HG03565 (cell line): ENCODE measurements at regions not wholly inside any gene's neighbourhood (a gene's known extent, or its start where the extent isn't known, plus 50 kb on each side); places are given as distances from the start of the nearest gene placed in this dataset.
"Not testable (repeated sequence)": the region's sequence is repeated elsewhere in the genome, so short reads cannot be mapped to it uniquely, and the experiment has no call there.

Experiments
- ATAC-seq: cut with Tn5 transposase; IDR thresholded peaks from one replicate; pipeline ENCODE4 v1.9.1; 2021; ENCODE audit warnings: mild to moderate bottlenecking, moderate library complexity; ENCODE audit not compliant: unreplicated experiment

DNA sequence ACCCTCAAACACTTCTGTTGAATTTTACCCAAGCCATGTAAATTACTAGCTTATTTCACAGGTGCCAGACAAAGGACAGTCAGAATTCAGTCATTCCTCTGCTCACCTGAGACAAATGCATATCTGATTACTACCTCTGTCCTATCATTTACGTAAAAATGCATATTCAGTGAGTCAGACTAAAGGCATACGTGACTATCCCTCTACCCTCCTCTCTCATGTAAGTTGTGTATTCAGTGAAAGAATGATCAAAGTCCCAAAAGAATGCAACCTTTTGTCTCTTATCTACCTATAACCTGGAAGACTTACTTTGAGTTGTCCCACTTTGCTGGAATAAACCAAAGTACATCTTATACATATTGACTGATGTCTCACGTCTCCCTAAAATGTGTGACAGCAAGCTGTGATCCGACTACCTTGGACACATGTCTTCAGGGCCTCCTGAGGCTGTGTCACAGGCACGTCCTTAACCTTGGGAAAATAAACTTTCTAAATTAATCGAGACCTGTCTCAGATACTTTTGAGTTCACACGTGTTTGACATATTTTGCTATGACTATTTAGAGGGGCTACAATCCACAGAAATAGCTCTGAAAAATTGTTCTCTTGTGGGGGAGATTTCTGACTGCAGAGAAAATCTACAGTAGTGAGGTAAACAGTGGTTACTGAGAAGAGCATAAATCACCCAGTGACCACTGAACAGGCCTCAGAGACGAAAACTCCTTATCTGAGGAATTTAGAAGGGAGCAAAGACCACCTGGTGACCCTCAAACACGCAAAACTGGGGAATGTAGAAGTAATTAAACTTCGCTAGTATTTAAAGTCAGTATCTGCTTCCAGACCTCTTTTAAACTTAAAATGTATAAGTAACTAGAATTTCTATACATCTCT lies 1575.8 kb downstream of the STIM2 start:
- no peak for ATAC-seq

DNA sequence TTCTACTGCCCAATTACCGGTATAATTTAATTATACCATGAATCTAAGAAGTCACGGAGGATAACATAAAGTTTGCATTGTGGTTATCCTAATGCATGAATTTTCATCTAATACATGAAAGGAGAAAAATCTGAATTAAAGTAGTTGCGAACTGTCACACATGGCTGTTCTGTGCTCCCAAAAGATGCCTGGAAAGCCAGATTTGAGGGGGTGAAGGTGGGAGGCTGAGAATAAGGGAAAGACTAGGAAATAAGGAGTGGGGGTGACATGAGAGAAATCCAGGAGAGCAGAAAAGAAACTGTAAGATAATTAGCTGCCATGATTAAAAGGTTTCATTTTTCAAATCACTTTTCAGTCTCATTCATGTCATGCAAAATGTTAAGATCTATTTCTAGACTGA lies 1582.7 kb downstream of the STIM2 start:
- no peak for ATAC-seq

DNA sequence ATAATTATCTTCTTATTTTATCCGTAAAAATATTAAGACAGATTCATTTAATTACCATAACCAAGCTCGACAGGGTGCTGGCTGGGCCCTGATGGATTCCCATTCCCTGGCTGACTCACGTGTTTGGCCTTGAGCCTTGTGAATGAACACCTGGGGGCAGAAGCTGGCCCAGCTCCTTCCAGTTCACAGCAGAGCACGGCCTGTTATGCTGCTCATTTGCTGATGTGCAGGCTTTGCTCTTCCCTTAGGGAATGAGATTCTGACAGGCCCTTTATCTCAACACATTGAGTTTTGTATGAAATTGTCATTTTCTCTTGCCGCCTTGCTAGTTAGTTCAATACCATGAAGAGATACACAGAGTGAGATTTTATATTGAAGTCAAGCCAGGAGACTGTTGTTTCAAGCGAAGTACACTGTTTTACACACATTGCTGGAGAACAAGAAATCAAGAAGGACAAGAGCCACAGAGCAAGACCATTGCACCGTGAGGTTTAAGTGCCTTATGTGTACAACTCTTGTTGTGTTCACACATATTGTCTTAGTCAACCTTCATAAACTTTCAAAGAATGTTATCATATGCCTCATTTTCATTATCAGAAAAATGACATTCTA lies 1583.3 kb downstream of the STIM2 start:
- no peak for ATAC-seq

DNA sequence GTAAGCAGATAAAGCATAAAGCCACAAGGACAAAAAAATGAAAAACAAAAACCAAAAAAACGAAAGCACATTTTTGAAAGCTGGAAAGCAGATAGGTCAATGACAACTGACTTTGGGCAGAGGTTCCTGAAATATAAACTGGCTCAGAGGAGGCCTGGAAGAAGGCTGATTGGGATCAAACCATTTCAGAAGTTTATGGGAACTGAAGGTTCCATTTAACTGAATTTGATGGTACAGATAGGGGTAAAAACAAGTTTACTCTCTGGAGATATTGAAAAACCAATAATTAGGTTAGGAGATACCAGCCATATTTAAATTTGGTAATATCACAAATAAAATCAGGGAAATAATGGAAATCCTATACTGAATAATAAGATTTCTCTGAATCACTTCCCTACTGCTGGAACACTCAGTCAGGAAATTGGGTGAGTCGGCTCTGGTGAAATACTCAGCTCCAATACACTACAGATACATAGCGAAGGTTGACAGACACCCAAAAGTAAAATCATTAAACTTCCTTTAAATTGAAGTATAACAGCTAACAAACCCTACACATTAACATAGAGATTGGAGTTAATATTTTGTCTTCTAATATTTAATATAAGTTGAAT lies 1584.3 kb downstream of the STIM2 start:
- no peak for ATAC-seq

DNA sequence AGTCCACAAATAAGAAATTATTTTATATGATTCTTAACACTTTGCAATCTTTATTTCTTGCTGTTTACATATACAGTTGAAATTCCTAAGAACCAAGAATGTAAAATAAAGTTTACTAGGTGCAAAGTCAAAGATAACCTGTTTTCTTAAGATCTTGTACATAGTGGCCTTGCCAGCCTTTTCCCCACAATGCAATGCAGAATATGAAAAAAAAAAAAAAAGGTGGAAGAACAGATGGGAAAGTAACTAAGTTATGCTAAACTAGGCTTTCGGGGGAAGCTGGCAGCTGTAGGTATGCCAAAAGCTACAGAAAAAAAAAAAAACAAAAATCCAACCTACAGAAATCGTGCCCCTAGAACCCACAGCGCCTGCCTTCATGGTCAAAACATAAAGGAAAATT lies 1588.4 kb downstream of the STIM2 start:
- ATAC-seq, result no peak

DNA sequence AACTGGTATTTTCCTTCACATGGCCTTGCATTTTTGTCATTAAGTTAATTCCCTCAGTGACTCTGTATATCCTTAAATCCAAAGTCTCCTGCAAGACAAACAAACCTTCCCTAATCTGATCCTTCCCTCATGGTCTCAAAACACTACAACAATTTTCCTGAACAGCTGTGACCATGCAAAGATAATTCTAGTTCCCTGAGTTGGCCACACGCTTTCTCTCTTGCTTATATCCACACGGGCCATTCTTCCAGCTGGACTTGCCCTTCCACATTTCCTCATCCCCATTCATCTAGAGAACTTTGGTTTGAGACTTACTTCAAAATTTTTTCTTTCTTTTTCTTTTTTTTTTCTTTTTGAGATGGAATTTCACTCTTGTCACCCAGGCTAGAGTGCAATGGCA lies 1590.7 kb downstream of the STIM2 start:
- no peak for ATAC-seq

DNA sequence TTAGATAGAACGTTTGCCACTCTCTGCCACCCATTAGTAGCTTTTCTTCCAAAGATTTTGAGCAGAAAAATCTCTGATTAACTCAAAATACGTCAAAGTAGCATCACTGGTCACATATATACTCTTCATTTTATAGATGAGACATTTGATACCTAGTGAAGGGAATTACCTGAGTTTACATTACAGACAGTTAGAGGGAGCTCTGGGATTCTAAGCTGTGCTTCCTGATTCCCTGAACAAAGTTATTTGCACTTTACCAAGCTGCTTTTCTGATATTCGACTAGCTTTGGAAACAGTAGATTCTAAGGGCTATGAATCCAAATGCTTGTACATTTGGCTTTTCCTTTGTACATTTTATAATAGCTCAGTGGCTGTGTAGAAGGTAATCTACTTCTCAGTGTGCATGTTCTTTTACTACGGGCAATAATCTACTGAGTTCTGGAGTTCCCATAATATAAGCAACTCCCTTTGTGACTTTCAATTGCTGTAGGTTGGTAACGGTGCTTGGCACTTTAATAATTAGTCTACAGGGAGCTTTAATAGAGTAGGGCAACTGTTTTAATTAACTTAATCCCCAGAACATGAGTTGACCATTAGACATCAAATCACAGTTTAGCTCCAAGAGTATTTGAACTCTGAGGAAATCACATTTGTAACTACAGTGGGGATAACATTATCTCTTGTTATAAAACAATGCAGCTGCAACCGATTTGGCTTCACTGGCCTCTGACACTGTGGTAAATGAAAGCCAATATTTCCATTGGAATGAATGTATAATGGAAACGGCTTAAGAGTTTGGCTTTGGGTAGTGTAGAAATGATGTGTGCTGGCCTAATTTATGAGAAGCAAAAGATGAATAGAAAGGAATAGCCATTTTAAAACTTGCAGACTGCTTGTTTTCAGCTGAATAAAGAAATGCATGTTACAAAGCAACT lies 1602.4 kb downstream of the STIM2 start:
- ATAC-seq, result no peak

DNA sequence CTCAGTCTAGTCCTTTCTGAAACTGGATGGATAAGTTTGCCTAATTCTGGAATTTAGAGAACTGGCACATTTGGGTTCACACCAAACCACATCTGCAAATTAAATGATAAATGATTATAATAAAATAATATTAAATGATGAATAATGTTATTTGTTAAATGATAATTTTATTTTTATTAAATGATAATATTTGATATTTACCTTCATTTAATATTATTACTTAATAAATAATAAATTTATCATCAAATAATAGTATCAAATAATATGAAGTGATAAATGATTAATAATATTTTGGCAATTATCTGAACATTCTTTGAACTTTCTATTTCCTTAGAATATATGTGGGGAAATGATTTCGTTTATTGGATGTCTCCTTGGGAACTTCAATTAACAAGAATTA lies 1604.2 kb downstream of the STIM2 start:
- ATAC-seq, result no peak

DNA sequence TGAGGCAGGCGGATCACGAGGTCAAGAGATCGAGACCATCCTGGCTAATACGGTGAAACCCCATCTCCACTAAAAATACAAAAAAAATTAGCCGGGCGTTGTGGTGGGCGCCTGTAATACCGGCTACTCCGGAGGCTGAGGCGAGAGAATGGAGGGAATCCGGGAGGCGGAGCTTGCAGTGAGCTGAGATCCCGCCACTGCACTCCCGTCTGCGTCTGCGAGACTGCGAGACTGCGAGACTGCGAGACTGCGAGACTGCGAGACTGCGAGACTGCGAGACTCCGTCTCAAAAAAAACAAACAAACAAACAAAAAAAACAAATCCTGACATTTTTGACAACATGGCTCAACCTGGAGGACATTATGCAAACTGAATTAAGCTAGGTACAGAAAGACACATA lies 1606.2 kb downstream of the STIM2 start:
- ATAC-seq, result not testable (repeated sequence)

DNA sequence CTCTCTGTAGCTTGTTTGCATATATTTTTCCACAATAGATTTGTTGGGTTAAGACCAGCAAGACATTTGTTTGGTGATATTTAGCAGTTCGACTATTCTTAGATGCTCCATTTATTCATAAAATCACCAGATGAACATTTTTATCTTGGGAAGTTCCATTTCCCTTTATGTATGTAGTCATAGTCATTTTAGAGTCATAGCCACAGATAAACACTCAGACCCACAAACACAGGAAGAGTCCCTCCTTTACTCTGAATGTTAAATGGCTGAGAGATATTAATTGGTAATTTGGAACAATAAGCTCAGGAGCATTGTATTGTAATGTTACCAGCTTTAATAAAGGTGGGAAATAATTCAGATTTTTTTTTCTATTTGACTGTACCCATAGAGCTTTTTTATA lies 1608.7 kb downstream of the STIM2 start:
- no peak for ATAC-seq

DNA sequence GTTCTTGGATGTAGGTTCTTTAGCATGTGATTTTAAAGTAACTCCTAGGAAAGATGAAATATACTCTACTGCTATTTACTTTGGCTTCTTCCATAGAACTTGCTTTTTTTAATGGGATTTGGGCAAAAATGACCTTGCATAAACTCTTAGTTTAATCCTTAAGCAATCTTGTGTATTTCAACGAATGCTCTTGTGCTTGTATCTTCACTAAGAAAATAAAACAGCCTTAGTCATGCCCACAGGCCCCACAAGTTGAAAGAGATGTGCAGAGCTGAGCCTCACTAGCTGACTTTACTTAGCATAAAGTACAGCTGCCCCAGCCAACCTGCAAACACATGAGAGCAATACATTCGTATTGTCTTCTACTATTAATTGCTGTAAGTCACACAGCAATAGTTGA lies 1609.2 kb downstream of the STIM2 start:
- ATAC-seq, result no peak

DNA sequence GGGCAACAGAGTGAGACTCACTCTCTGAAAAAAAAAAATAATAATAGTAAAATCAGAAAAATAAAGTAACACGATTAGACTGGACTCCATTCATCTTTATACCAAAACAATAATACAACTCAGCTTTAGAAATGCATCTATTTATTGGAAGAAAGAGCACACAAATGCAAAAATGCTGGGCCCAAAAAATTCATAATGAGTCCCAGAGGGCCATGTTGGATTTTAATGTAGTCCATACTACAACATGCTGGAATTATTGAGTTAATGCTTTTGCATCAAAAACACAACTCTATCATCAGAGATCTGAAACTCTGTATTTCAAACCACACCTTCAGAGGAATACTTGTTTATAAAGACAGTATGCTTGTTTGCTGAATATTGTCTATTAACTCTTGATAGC lies 1614.7 kb downstream of the STIM2 start:
- ATAC-seq, result no peak

DNA sequence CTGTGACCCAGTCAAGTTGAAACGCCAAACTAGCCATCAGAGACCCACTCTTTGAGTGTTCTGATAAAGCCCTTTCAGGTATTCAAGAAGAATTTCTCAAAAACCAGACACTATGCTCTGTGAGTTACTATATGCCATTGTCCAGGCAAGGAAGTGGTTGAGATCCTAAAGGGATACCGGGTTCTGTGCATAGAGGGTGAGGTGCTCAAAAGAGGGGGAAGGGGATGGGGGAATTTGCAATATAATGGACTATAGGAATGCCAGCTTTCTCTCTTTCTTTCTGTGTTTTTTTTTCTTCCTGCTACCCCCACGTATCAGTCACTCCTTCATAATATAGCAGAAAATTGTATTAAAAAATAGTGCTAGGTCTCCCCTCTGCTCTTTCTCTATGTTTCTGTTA lies 1619.0 kb downstream of the STIM2 start:
- ATAC-seq, result no peak

DNA sequence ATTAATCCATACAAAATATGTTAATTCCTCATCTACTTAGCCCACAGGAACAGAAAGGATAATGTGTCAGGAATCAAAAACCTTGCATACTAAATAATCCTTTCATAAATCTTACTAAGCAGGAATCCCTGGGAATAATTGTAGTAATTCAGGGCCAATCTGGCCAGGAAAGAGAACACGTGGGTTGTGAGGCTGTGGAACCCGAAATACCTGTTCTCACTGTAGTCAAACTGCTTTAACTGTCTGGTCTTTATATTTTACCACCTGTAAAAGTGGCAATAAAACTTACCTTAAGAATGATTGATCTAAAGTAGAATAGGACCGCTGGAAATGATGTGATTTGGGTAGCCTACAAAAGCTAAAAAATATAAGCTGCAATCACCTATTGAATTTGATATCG lies 1620.9 kb downstream of the STIM2 start:
- ATAC-seq, result no peak

DNA sequence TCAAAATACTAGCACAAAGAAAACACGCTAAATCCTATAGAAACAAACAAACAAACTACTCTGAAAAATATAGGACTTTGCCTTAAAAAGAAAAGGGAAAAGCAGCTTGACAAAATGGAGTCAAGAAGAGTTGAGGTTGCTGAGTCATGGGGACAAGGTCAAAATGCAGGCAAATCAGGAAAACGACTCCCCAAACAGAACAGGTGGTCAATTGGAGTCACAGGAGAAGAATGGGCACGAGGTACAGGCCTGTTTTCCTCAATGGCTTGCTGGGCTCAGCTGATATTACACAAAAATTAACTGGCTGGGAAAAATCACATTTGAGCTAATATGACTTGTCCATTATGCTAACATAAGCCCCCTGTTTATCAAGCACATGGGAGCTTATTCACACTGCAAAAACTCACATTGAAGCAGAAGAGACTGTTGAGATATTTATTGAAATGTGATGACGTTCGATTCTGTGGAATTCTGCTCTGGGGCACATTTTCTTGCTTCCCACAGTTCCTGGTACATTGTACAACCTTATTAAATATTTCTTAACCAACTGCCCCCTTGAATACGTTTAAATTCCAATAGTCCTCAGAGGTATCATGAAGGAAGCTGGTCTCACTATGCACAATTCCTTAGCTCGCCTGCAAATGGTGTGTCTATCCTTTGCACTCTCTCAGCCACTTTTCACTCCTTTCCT lies 1622.1 kb downstream of the STIM2 start:
- ATAC-seq, result no peak

DNA sequence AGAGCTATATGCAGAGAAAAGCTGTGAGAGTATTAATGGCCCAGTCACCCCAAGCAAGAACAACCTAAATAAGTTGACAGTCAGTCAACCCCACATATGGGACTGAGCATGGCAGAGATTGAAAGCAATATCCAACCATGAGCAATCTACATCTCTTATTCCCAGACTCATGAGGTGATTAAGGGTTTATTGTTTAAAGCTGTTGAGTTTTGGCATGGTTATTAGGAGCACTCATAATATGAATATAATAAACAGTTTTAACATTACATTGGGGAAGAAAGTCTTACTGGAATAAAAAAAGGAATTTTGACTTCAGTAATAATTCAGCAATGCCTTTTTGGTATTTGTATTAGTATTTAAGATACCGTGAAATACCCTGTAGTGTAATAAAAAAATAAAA lies 1627.4 kb downstream of the STIM2 start:
- ATAC-seq, result no peak

DNA sequence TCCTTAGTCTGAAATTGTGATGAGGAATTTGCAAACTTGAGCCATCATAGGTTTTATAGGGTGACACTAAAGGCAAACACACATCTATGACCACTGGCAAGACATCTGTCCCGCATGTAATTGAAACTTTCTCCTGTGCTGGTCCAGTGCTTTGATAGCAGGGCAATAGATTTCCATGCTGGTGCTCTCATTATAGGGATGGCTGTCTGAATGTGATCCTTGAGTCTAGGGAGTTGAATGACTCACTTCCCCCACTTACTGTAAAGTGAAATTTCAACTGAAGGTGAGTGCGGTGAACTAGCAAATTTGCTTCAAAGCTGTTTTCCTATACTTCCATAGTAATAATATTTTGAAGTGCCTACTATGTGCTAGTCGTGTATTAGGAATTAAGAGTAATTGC lies 1630.0 kb downstream of the STIM2 start:
- ATAC-seq, result no peak

DNA sequence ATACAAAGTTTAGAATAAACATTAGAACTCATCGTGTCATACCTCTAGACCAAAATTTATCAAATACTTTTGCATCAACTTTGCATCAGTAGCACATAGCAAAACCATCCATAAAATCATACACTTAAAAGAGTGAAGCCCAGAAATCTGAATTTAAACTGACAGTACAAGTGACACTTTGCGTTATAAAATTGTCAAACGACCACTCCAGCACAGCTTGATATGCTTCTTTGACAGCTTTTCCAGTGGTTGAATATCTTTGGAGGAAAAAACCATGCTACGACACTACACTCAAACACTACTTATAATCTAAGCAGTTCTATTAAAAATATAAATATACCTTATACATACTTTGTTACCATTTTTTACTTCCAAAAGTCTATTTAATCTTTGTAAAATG lies 1644.4 kb downstream of the STIM2 start:
- ATAC-seq, result no peak

DNA sequence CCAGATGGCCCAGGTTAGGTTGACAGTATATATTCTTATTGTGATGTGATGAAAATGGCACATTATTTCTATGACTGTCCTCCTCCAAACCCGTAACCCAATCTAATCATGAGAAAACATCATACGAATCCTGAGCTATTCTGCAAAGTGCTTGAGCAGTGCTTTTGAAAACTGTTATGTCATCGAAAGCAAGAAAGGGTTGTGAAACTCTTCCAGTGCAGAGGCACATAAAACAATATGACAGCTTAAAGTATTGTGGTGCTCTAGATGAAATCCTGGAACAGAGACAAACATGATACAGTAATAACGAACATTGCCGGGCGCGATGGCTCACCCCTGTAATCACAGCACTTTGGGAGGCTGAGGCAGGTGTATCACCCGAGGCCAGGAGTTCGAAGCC lies 1648.0 kb downstream of the STIM2 start:
- no peak for ATAC-seq

DNA sequence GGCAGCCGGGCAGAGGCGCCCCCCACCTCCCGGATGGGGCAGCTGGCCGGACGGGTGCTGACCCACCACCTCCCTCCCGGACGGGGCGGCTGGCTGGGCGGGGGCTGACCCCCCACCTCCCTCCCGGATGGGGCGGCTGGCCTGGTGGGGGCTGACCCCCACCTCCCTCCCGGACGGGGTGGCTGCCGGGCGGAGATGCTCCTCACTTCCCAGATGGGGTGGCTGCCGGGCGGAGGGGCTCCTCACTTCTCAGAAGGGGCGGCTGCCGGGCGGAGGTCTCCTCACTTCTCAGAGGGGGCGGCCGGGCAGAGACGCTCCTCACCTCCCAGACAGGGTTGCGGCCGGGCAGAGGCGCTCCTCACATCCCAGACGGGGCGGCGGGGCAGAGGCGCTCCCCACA lies 1654.1 kb downstream of the STIM2 start:
- ATAC-seq, result not testable (repeated sequence)
